GM23338 (cell line): ENCODE measurements at regions not wholly inside any gene's neighbourhood (a gene's known extent, or its start where the extent isn't known, plus 50 kb on each side); places are given as distances from the start of the nearest gene placed in this dataset.

Source experiments
- ATAC-seq: fragments of 200-7000 bp; cut with Tn5 transposase; 3 replicates; pipeline ENCODE4 v1.9.1; 2020
- DNase-seq: peaks from one replicate; pipeline ENCODE4 v3.0.0-alpha.2; 2015; ENCODE audit warnings: low spot score
- H2AFZ ChIP-seq: fragments of 200-600 bp; sonication (generic); 2 replicates; pipeline ENCODE4 v1.8.0; 2016; ENCODE audit warnings: antibody characterized with exemption, mild to moderate bottlenecking, moderate library complexity
- H3F3A ChIP-seq: fragments of 200-600 bp; sonication (generic); replicated peaks from 2 replicates; pipeline ENCODE4 v1.8.0; 2017; ENCODE audit warnings: antibody characterized with exemption, mixed run types, low read depth
- H3K27ac ChIP-seq: fragments of 200-600 bp; sonication (generic); 2 replicates; pipeline ENCODE4 v1.6.1; 2016; ENCODE audit warnings: low read depth
- H3K27me3 ChIP-seq: fragments of 200-600 bp; sonication (generic); 2 replicates; pipeline ENCODE4 v1.8.0; 2016; ENCODE audit warnings: mild to moderate bottlenecking, mixed run types, moderate library complexity; ENCODE audit not compliant: insufficient read depth
- H3K36me3 ChIP-seq: fragments of 200-600 bp; sonication (generic); 2 replicates; pipeline ENCODE4 v1.8.0; 2016; ENCODE audit warnings: mild to moderate bottlenecking; ENCODE audit not compliant: insufficient read depth
- H3K4me1 ChIP-seq: fragments of 200-600 bp; sonication (generic); 2 replicates; pipeline ENCODE4 v1.8.0; 2016; ENCODE audit warnings: mild to moderate bottlenecking, moderate library complexity; ENCODE audit not compliant: insufficient read depth
- H3K4me2 ChIP-seq: fragments of 200-600 bp; sonication (generic); 2 replicates; pipeline ENCODE4 v1.7.1; 2017; ENCODE audit warnings: mixed run types
- H3K4me3 ChIP-seq: fragments of 200-600 bp; sonication (generic); 2 replicates; pipeline ENCODE4 v1.6.1; 2016; ENCODE audit warnings: mixed run types
- H3K79me2 ChIP-seq: fragments of 200-600 bp; sonication (generic); replicated peaks from 2 replicates; pipeline ENCODE4 v1.8.0; 2017; ENCODE audit warnings: mild to moderate bottlenecking; ENCODE audit not compliant: insufficient read depth
- H3K9me2 ChIP-seq: fragments of 200-600 bp; sonication (generic); 2 replicates; pipeline ENCODE4 v1.8.0; 2017; ENCODE audit not compliant: insufficient read depth
- H4K20me1 ChIP-seq: fragments of 200-600 bp; sonication (generic); replicated peaks from 2 replicates; pipeline ENCODE4 v1.8.0; 2017; ENCODE audit warnings: mild to moderate bottlenecking; ENCODE audit not compliant: insufficient read depth
- H3K27ac Mint-ChIP-seq: 2 replicates; pipeline ENCODE4 v1.8.0; 2020; ENCODE audit warnings: inconsistent platforms, mild to moderate bottlenecking, moderate library complexity, mixed read lengths
- H3K27me3 Mint-ChIP-seq: 3 replicates; pipeline ENCODE4 v1.8.0; 2022; ENCODE audit warnings: low read depth, mild to moderate bottlenecking, moderate library complexity, mixed read lengths, inconsistent platforms; ENCODE audit not compliant: insufficient read depth, poor library complexity
- H3K36me3 Mint-ChIP-seq: 3 replicates; pipeline ENCODE4 v1.8.0; 2021; ENCODE audit warnings: low read depth, mild to moderate bottlenecking, inconsistent platforms, moderate library complexity, mixed read lengths
- H3K4me1 Mint-ChIP-seq: 3 replicates; pipeline ENCODE4 v1.8.0; 2020; ENCODE audit warnings: mild to moderate bottlenecking, inconsistent platforms, mixed read lengths
- H3K4me3 Mint-ChIP-seq: 3 replicates; pipeline ENCODE4 v1.8.0; 2021; ENCODE audit warnings: moderate library complexity, mild to moderate bottlenecking, inconsistent platforms, mixed read lengths
- H3K9me3 Mint-ChIP-seq: 3 replicates; pipeline ENCODE4 v1.8.0; 2020; ENCODE audit warnings: moderate library complexity, mild to moderate bottlenecking, inconsistent platforms, mixed read lengths
- CREB1 ChIP-seq: fragments of 250-450 bp; sonication (Bioruptor Pico); IDR thresholded peaks from 2 replicates; pipeline ENCODE4 v1.5.0; 2020; ENCODE audit warnings: low read depth, mild to moderate bottlenecking, moderate library complexity
- ETS1 ChIP-seq: IDR thresholded peaks from 2 replicates; pipeline ENCODE4 v1.6.1; 2016; ENCODE audit warnings: antibody characterized with exemption
- EZH2 ChIP-seq: fragments of 200-600 bp; sonication (generic); IDR thresholded peaks from one replicate; pipeline ENCODE4 v1.8.0; 2017; ENCODE audit warnings: antibody characterized with exemption, mild to moderate bottlenecking, low read depth; ENCODE audit not compliant: unreplicated experiment
- EZH2phosphoT487 ChIP-seq: fragments of 200-600 bp; sonication (generic); IDR thresholded peaks from one replicate; pipeline ENCODE4 v1.8.1; 2018; ENCODE audit warnings: antibody characterized with exemption; ENCODE audit not compliant: unreplicated experiment
- JUNB ChIP-seq: IDR thresholded peaks from one replicate; pipeline ENCODE4 v1.6.1; 2016; ENCODE audit warnings: antibody characterized with exemption; ENCODE audit not compliant: unreplicated experiment
- NANOG ChIP-seq: IDR thresholded peaks from 2 replicates; pipeline ENCODE4 v1.6.1; 2016; ENCODE audit warnings: antibody characterized with exemption, borderline replicate concordance
- POLR2AphosphoS5 ChIP-seq: IDR thresholded peaks from 2 replicates; pipeline ENCODE4 v1.6.1; 2016; ENCODE audit warnings: antibody characterized with exemption, low read depth
- REST ChIP-seq: IDR thresholded peaks from one replicate; pipeline ENCODE4 v1.6.1; 2018; ENCODE audit warnings: antibody characterized with exemption; ENCODE audit not compliant: unreplicated experiment
- STAT1 ChIP-seq: IDR thresholded peaks from one replicate; pipeline ENCODE4 v1.6.1; 2016; ENCODE audit warnings: antibody characterized with exemption; ENCODE audit not compliant: unreplicated experiment
- ZNF331 ChIP-seq: fragments of 250-450 bp; sonication (Bioruptor Pico); IDR thresholded peaks from 2 replicates; pipeline ENCODE4 v1.5.0; 2020; ENCODE audit warnings: low read depth, mild to moderate bottlenecking, moderate library complexity

GRCh38 chr6:11848852-11849731, 70.5 kb upstream of the ADTRP start:
- no peak overlapping the region for H2AFZ ChIP-seq

GRCh38 chr6:11848346-11848651, 69.7 kb upstream of the ADTRP start:
- Histone ChIP-seq H3K9me2 (peaks cover 5% of the 10 kb centered on the region; the same call in 1 of the 2 replicates), H3K4me3 (no peak overlapping the region), H4K20me1 (no peaks in the 10 kb centered on the region), H3K27me3 (no peaks in the 10 kb centered on the region), H2AFZ (no peak overlapping the region), H3K27ac (no peak overlapping the region), H3K36me3 (no peaks in the 10 kb centered on the region), H3F3A (no peaks in the 10 kb centered on the region), H3K79me2 (no peaks in the 10 kb centered on the region), H3K4me1 (no peaks in the 10 kb centered on the region), H3K4me2 (no peak overlapping the region)
- Mint-ChIP-seq H3K27ac (no peak overlapping the region), H3K4me1 (no peaks in the 10 kb centered on the region), H3K9me3 (no peaks in the 10 kb centered on the region), H3K36me3 (no peaks in the 10 kb centered on the region), H3K4me3 (no peak overlapping the region), H3K27me3 (no peaks in the 10 kb centered on the region)
- ATAC-seq (no peak), DNase-seq (no peak)
- TF ChIP-seq NANOG: no peak
- TF ChIP-seq POLR2AphosphoS5: no peak
- no peak for TF ChIP-seq ZNF331 (CRISPR knock-in tag)
- no peak for TF ChIP-seq REST
- no peak for TF ChIP-seq EZH2phosphoT487
- no peak for TF ChIP-seq CREB1 (CRISPR knock-in tag)
- TF ChIP-seq JUNB: no peak
- no peak for TF ChIP-seq STAT1
- TF ChIP-seq EZH2: no peak

More at GRCh38 chr6:11848852-11849731, 70.5 kb upstream of the ADTRP start:
- no peaks in the 10 kb centered on the region for H3K4me1 ChIP-seq
- H3K9me2 ChIP-seq: peaks cover 5% of the 10 kb centered on the region; the same call in 1 of the 2 replicates
- no peak for ATAC-seq
- no peaks in the 10 kb centered on the region for H3K27me3 ChIP-seq
- no peaks in the 10 kb centered on the region for H3K36me3 ChIP-seq
- Mint-ChIP-seq H3K9me3 (no peaks in the 10 kb centered on the region), H3K4me1 (no peaks in the 10 kb centered on the region), H3K4me3 (no peak overlapping the region), H3K36me3 (no peaks in the 10 kb centered on the region), H3K27ac (no peak overlapping the region), H3K27me3 (no peaks in the 10 kb centered on the region)
- no peak overlapping the region for H3K27ac ChIP-seq
- no peaks in the 10 kb centered on the region for H3K79me2 ChIP-seq
- no peaks in the 10 kb centered on the region for H4K20me1 ChIP-seq
- H3K4me2 ChIP-seq: no peak overlapping the region
- no peaks in the 10 kb centered on the region for H3F3A ChIP-seq
- no peak overlapping the region for H3K4me3 ChIP-seq
- no peak for DNase-seq
- no peak for TF ChIP-seq JUNB
- TF ChIP-seq REST: no peak
- TF ChIP-seq ETS1: no peak
